GM12878 (cell line): ENCODE measurements at regions not wholly inside any gene's neighbourhood (a gene's known extent, or its start where the extent isn't known, plus 50 kb on each side); places are given as distances from the start of the nearest gene placed in this dataset.

Source experiments
- ATAC-seq: fragments of 200-7000 bp; cut with Tn5 transposase; 3 replicates; pipeline ENCODE4 v1.9.1; 2020; ENCODE audit warnings: mild to moderate bottlenecking, moderate library complexity
- BruUV-seq: library from RNA; stranded (reverse); fragments of 400-500 nt; replicated peaks from 2 replicates; lab custom pipeline; 2021; lab: Mats Ljungman, UMichigan
- CTCF ChIA-PET: fragments of 300-600 bp; sonication (Branson Sonifier 250); formaldehyde crosslinking; extraction: SDS; loops from one replicate; lab custom pipeline; 2021; ENCODE audit warnings: inconsistent platforms; lab: Yijun Ruan, JAX
- POLR2A ChIA-PET: fragments of 350-600 bp; formaldehyde crosslinking; extraction: SDS; loops from one replicate; lab custom pipeline; 2021; ENCODE audit warnings: inconsistent platforms; lab: Charles Lee
- RAD21 ChIA-PET: fragments of 300-600 bp; sonication (Branson Sonifier 250); formaldehyde crosslinking; loops from one replicate; lab custom pipeline; 2023; ENCODE audit warnings: antibody characterized with exemption; ENCODE audit not compliant: unreplicated experiment; lab: Charles Lee
- SMC1A ChIA-PET: fragments of 300-600 bp; sonication (Branson Sonifier 250); formaldehyde crosslinking; loops from one replicate; lab custom pipeline; 2023; ENCODE audit not compliant: unreplicated experiment, uncharacterized antibody; lab: Charles Lee
- DNase-seq: peaks from one replicate; pipeline ENCODE4 v3.0.0-alpha.2; 2011; ENCODE audit warnings: low read depth, low spot score
- FAIRE-seq: peaks from 3 replicates; lab custom pipeline; 2011; peaks lifted over from hg19 to GRCh38; lab: Jason Lieb, UNC
- H2AFZ ChIP-seq: 2 replicates; pipeline ENCODE4 v1.6.0; 2011; ENCODE audit warnings: low read depth, low read length, control low read depth; ENCODE audit not compliant: control insufficient read depth
- H3K27ac ChIP-seq: 2 replicates; pipeline ENCODE4 v1.5.1; 2011; ENCODE audit warnings: control low read depth; ENCODE audit not compliant: control insufficient read depth, insufficient read depth
- H3K27me3 ChIP-seq, 2 experiments: replicated peaks in 1 of 2; 2 replicates each; pipeline versions ENCODE4 v1.6.0 to v1.6.1; 2011; ENCODE audit warnings: low read length in 1 of 2; ENCODE audit not compliant: control insufficient read depth in 2 of 2, insufficient read depth in 2 of 2
- H3K36me3 ChIP-seq, 2 experiments: 2 replicates each; pipeline ENCODE4 v1.5.1; 2011; ENCODE audit warnings: low read length in 1 of 2; ENCODE audit not compliant: control insufficient read depth in 2 of 2, insufficient read depth in 2 of 2
- H3K4me1 ChIP-seq: 2 replicates; pipeline ENCODE4 v1.6.1; 2011; ENCODE audit warnings: mild to moderate bottlenecking, low read length, moderate library complexity, mixed read lengths; ENCODE audit not compliant: control insufficient read depth, insufficient read depth
- H3K4me2 ChIP-seq: 2 replicates; pipeline ENCODE4 v1.6.0; 2011; ENCODE audit warnings: control low read depth; ENCODE audit not compliant: control insufficient read depth, insufficient read depth
- H3K4me3 ChIP-seq: fragments of 200-600 bp; sonication (generic); 2 replicates; pipeline ENCODE4 v1.5.1; 2016
- H3K79me2 ChIP-seq: 2 replicates; pipeline ENCODE4 v1.6.0; 2011; ENCODE audit warnings: low read length; ENCODE audit not compliant: control insufficient read depth, insufficient read depth
- H3K9ac ChIP-seq: 2 replicates; pipeline ENCODE4 v1.8.0; 2011; ENCODE audit warnings: low read length, control low read depth, mixed read lengths; ENCODE audit not compliant: control insufficient read depth, insufficient read depth
- H3K9me3 ChIP-seq: replicated peaks from 3 replicates; pipeline ENCODE4 v1.5.1; 2011; ENCODE audit warnings: mild to moderate bottlenecking, low read length; ENCODE audit not compliant: control insufficient read depth, insufficient read depth
- H4K20me1 ChIP-seq: 2 replicates; pipeline ENCODE4 v1.6.0; 2011; ENCODE audit not compliant: control insufficient read depth, insufficient read depth
- ATF7 ChIP-seq: fragments of 450-650 bp; IDR thresholded peaks from 2 replicates; pipeline ENCODE4 v1.6.1; 2016; ENCODE audit warnings: low read depth, mild to moderate bottlenecking
- EP300 ChIP-seq, 2 experiments: fragments of 150-350 bp in 1 of 2; IDR thresholded peaks; 2 replicates each; pipeline ENCODE4 v1.6.1; 2011 to 2012; ENCODE audit warnings: low read depth in 2 of 2, low read length in 2 of 2, borderline replicate concordance in 1 of 2, improper control_type of control experiment in 1 of 2, inconsistent platforms in 1 of 2; ENCODE audit not compliant: control insufficient read depth in 1 of 2
- IKZF2 ChIP-seq, 2 experiments: fragments of 450-650 bp; IDR thresholded peaks; 2 replicates each; pipeline ENCODE4 v1.6.1; 2017; ENCODE audit warnings: mild to moderate bottlenecking in 2 of 2, moderate library complexity in 2 of 2
- MYC ChIP-seq: IDR thresholded peaks from 2 replicates; pipeline ENCODE4 v1.6.1; 2011; ENCODE audit warnings: mild to moderate bottlenecking, low read length, moderate library complexity, inconsistent platforms; ENCODE audit not compliant: insufficient read depth, insufficient replicate concordance, insufficient read length, severe bottlenecking
- NFIC ChIP-seq: IDR thresholded peaks from 2 replicates; pipeline ENCODE4 v1.6.1; 2012; ENCODE audit warnings: low read depth, mild to moderate bottlenecking, inconsistent platforms, low read length, moderate library complexity
- NR2C2 ChIP-seq: IDR thresholded peaks from 2 replicates; pipeline ENCODE4 v1.6.1; 2011; ENCODE audit warnings: borderline replicate concordance, low read depth; ENCODE audit not compliant: control insufficient read depth, insufficient read length
- POU2F2 ChIP-seq: IDR thresholded peaks from 3 replicates; pipeline ENCODE4 v1.6.1; 2011; ENCODE audit warnings: low read depth, mild to moderate bottlenecking, low read length, borderline replicate concordance
- RELA ChIP-seq: fragments of 450-650 bp; IDR thresholded peaks from 2 replicates; pipeline ENCODE4 v1.8.0; 2014; ENCODE audit warnings: borderline replicate concordance; ENCODE audit not compliant: partially characterized antibody
- SPI1 ChIP-seq: IDR thresholded peaks from 2 replicates; pipeline ENCODE4 v1.6.1; 2011; ENCODE audit warnings: low read depth, mild to moderate bottlenecking, low read length, moderate library complexity, borderline replicate concordance; ENCODE audit not compliant: insufficient read depth
- STAT3 ChIP-seq: IDR thresholded peaks from 2 replicates; pipeline ENCODE4 v1.6.1; 2011; ENCODE audit warnings: low read depth, low read length, improper control_type of control experiment
- YY1 ChIP-seq: IDR thresholded peaks from 2 replicates; pipeline ENCODE4 v1.6.1; 2011; ENCODE audit warnings: low read depth, mild to moderate bottlenecking, low read length
- WGBS: methylation state at CpG from one replicate; pipeline ENCODE4 v1.1.6; 2016; ENCODE audit warnings: low lambda C conversion rate; ENCODE audit not compliant: insufficient replicate concordance, insufficient coverage; ENCODE audit errors: missing lambda C conversion rate; 5-methylcytosine and 5-hydroxymethylcytosine counted together
- in situ Hi-C: fragments of 300-500 bp; cut with MboI; formaldehyde crosslinking; loops from 9 replicates; pipeline ENCODE4 v1.14.3; 2018; ENCODE audit warnings: mixed read lengths
- intact Hi-C: fragments of 100-400 bp; cut with micrococcal nuclease; formaldehyde crosslinking; loops from one replicate; pipeline ENCODE4 v1.14.2; 2022; ENCODE audit not compliant: unreplicated experiment
- TF ChIP-seq, protein P1 (sequence below): IDR thresholded peaks from 2 replicates; pipeline ENCODE4 v1.6.1; 2011; ENCODE audit warnings: borderline replicate concordance, low read depth, mild to moderate bottlenecking, moderate library complexity, mixed read lengths, low read length; ENCODE audit not compliant: insufficient read depth; ENCODE audit errors: extremely low read length
- TF ChIP-seq, protein P2 (sequence below): fragments of 450-650 bp; IDR thresholded peaks from 2 replicates; pipeline ENCODE4 v1.6.1; 2016; ENCODE audit warnings: mild to moderate bottlenecking, moderate library complexity, borderline replicate concordance

DNA sequence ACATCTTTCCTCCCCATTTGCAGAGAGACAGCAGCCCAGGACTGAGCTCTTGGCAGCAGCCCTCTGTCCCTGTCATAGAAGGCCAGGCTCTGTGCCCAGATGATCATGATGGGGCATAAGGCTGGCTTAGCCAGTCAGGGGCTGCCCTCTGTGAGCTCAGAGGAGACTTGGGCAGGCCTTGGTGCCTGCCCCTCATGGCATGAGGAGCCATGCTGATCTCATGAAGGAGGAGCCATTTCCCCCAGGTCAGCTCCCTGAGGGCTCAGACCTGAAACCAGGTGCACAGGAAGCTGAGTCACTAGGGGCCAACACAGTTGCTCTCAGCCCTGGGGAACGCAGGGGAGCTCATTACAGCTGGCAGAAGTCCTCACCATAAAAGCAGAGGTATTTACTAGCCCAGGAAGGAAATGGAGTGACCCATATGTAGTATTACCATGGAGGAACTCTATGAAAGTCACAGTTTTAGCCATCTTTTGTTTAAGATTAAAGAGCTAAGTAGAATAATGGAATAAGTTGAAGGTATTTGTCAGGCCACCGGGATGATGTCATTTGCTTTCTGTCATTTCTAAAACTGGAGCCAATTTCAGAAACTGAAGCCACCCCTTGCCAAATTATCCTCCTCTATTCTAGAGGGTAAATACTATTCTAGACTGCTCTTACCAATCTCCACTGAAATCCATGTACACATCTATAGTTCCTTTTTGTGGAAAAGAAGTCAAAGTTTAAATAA is 362.4 kb upstream of the ZNF32 start (continued):
- TF ChIP-seq POU2F2 (0 out of 3 replicates have a peak, but pooled peaks have one; percentile 11), ATF7 (peak; percentile 96), IKZF2 (IDR thresholded peaks at IDR 0.05) (peak; percentile 43 to 68; a peak in 2 of 4 replicates), STAT3 (no peak)

DNA sequence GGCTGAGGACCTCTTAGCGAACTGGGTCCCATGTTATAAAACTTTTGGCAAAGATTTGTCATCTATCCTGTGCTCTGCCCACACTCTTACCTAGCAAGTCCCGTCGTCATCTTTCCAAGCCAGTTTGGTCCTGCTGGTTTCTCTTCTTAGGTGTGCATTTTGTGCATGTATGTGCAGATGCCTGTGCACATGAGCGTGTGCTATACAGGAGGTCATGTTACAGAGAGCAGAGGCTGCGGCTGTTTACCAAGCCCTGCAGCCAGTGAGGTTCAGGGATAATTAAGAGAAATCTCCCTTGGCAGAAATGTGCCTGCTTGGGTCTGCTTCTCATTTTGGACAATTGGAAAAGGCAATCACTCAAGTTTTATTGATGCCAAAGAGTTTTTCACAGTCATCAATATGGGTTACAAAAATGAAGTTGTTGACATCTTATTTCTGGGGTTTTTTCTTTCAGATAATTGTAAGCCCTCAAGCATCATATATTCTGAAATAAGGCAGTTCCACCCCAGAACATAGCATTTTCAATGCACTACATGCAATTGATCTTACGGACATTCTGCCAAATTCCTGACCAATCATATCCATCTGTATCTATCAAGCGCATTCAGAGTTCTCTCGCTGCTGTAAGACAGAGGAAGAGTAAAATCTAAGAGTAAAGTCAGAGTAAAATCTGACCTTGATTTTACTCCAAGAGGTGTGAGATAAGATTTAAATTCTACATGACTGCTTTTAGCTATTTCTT is 361.4 kb upstream of the ZNF32 start:
- H4K20me1 ChIP-seq: no peaks in the 10 kb centered on the region
- no peaks in the 10 kb centered on the region; the same call in 2 of the 3 replicates for H3K9me3 ChIP-seq
- ChIA-PET POLR2A (interaction anchor here (1.1 to 1.7 kb wide), 3 partner anchors 12 to 45 kb away, joined by 3 to 4 read pairs (median 4); no protein-coding TSS in a partner anchor), RAD21 (interaction anchor here (0.8 to 5.3 kb wide), 10 partner anchors 9 to 71 kb away, joined by 3 to 61 read pairs (median 6); no protein-coding TSS in a partner anchor), CTCF (interaction anchor here (1.0 to 4.5 kb wide), 9 partner anchors 9 to 70 kb away, joined by 3 to 22 read pairs (median 4); no protein-coding TSS in a partner anchor), SMC1A (interaction anchor here (0.7 to 5.9 kb wide), 15 partner anchors 9 to 254 kb away, joined by 3 to 77 read pairs (median 4); no protein-coding TSS in a partner anchor)
- in situ Hi-C loops: loop anchor here (5.0 to 25.0 kb wide), 2 partner anchors 297 to 598 kb away; partner anchors contain the start of gene HNRNPF
- ATAC-seq: no peak
- 91% methylated on average over 8 of the region's 8 CpGs for WGBS
- no peak for FAIRE-seq
- H3K9ac ChIP-seq: no peak overlapping the region
- no TSS peak for BruUV-seq
- no peak overlapping the region for H3K4me2 ChIP-seq
- H3K79me2 ChIP-seq: no peaks in the 10 kb centered on the region
- H3K27ac ChIP-seq: peak overlapping the region; percentile 81; the same call in 1 of the 2 replicates
- intact Hi-C loops: loop anchor here (10.0 kb wide), 1 partner anchor 295 kb away; no protein-coding TSS in a partner anchor
- H3K4me1 ChIP-seq: peaks cover 31% of the 10 kb centered on the region
- no peak overlapping the region; the same call in 1 of the 2 replicates for H2AFZ ChIP-seq
- H3K4me3 ChIP-seq: no peak overlapping the region
- no peaks in the 10 kb centered on the region for H3K27me3 ChIP-seq
- H3K36me3 ChIP-seq: no peaks in the 10 kb centered on the region
- DNase-seq: no peak
- TF ChIP-seq, protein P1, sequence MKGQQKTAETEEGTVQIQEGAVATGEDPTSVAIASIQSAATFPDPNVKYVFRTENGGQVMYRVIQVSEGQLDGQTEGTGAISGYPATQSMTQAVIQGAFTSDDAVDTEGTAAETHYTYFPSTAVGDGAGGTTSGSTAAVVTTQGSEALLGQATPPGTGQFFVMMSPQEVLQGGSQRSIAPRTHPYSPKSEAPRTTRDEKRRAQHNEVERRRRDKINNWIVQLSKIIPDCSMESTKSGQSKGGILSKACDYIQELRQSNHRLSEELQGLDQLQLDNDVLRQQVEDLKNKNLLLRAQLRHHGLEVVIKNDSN: no peak
- TF ChIP-seq MYC (no peak), NR2C2 (no peak), EP300 (IDR thresholded peaks at IDR 0.05; ENCODE audit: borderline replicate concordance in 1 of 2, control insufficient read depth in 1 of 2, low read depth in 2 of 2, low read length in 2 of 2) (no peak), RELA (no peak), YY1 (no peak), SPI1 (no peak), NFIC (no peak)
- TF ChIP-seq, protein P2, sequence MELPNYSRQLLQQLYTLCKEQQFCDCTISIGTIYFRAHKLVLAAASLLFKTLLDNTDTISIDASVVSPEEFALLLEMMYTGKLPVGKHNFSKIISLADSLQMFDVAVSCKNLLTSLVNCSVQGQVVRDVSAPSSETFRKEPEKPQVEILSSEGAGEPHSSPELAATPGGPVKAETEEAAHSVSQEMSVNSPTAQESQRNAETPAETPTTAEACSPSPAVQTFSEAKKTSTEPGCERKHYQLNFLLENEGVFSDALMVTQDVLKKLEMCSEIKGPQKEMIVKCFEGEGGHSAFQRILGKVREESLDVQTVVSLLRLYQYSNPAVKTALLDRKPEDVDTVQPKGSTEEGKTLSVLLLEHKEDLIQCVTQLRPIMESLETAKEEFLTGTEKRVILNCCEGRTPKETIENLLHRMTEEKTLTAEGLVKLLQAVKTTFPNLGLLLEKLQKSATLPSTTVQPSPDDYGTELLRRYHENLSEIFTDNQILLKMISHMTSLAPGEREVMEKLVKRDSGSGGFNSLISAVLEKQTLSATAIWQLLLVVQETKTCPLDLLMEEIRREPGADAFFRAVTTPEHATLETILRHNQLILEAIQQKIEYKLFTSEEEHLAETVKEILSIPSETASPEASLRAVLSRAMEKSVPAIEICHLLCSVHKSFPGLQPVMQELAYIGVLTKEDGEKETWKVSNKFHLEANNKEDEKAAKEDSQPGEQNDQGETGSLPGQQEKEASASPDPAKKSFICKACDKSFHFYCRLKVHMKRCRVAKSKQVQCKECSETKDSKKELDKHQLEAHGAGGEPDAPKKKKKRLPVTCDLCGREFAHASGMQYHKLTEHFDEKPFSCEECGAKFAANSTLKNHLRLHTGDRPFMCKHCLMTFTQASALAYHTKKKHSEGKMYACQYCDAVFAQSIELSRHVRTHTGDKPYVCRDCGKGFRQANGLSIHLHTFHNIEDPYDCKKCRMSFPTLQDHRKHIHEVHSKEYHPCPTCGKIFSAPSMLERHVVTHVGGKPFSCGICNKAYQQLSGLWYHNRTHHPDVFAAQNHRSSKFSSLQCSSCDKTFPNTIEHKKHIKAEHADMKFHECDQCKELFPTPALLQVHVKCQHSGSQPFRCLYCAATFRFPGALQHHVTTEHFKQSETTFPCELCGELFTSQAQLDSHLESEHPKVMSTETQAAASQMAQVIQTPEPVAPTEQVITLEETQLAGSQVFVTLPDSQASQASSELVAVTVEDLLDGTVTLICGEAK: no peak
